SU-DHL-6 (cell line): ENCODE measurements at regions not wholly inside any gene's neighbourhood (a gene's known extent, or its start where the extent isn't known, plus 50 kb on each side); places are given as distances from the start of the nearest gene placed in this dataset.
"Not testable (repeated sequence)": the region's sequence is repeated elsewhere in the genome, so short reads cannot be mapped to it uniquely, and the experiment has no call there.

Experiments used
- H2AFZ ChIP-seq: fragments of 200-600 bp; sonication (generic); 2 replicates; pipeline ENCODE4 v1.6.1; 2014; ENCODE audit warnings: low read depth, mild to moderate bottlenecking, moderate library complexity, mixed read lengths, antibody characterized with exemption, low read length; ENCODE audit not compliant: severe bottlenecking
- H3F3A ChIP-seq: fragments of 200-600 bp; shearing (Covaris generic); 2 replicates; pipeline ENCODE4 v1.6.0; 2016; ENCODE audit warnings: antibody characterized with exemption, mild to moderate bottlenecking; ENCODE audit not compliant: insufficient read depth
- H3K27ac ChIP-seq: fragments of 200-600 bp; sonication (generic); 2 replicates; pipeline ENCODE4 v1.5.1; 2016; ENCODE audit warnings: low read depth, mild to moderate bottlenecking, low read length, moderate library complexity, mixed read lengths
- H3K27me3 ChIP-seq: fragments of 200-600 bp; sonication (generic), shearing (Covaris generic); 2 replicates; pipeline ENCODE4 v1.6.0; 2014; ENCODE audit warnings: mild to moderate bottlenecking, low read length
- H3K36me3 ChIP-seq: fragments of 200-600 bp; sonication (generic); 2 replicates; pipeline ENCODE4 v1.6.1; 2014; ENCODE audit warnings: mild to moderate bottlenecking, low read length, mixed read lengths
- H3K4me2 ChIP-seq: fragments of 300-600, 200-600 bp; shearing (Covaris generic), sonication (generic); 2 replicates; pipeline ENCODE4 v1.6.0; 2014; ENCODE audit warnings: low read length, low read depth, mild to moderate bottlenecking; ENCODE audit not compliant: poor library complexity, severe bottlenecking
- H3K4me3 ChIP-seq: fragments of 200-600 bp; sonication (generic); 2 replicates; pipeline ENCODE4 v1.5.1; 2014; ENCODE audit warnings: antibody characterized with exemption, low read length, mild to moderate bottlenecking, mixed read lengths; ENCODE audit not compliant: insufficient read depth, poor library complexity, severe bottlenecking
- H3K79me2 ChIP-seq: fragments of 200-600 bp; sonication (generic); 2 replicates; pipeline ENCODE4 v1.6.1; 2014; ENCODE audit warnings: mild to moderate bottlenecking, low read length, moderate library complexity; ENCODE audit not compliant: insufficient read depth
- H3K9ac ChIP-seq: fragments of 200-600 bp; sonication (generic); 2 replicates; pipeline ENCODE4 v1.7.0; 2014; ENCODE audit warnings: mild to moderate bottlenecking, low read length
- H3K9me2 ChIP-seq: fragments of 200-600 bp; sonication (generic); replicated peaks from 2 replicates; pipeline ENCODE4 v1.6.1; 2014; ENCODE audit warnings: low read length; ENCODE audit not compliant: insufficient read depth
- H3K9me3 ChIP-seq: fragments of 200-600 bp; sonication (generic); 2 replicates; pipeline ENCODE4 v1.6.1; 2014; ENCODE audit warnings: low read length, mixed read lengths; ENCODE audit not compliant: insufficient read depth
- H4K20me1 ChIP-seq: fragments of 200-600 bp; sonication (generic); 2 replicates; pipeline ENCODE4 v1.6.1; 2014; ENCODE audit warnings: low read depth, mild to moderate bottlenecking, antibody characterized with exemption, low read length, moderate library complexity, mixed read lengths
- EZH2phosphoT487 ChIP-seq: fragments of 200-600 bp; sonication (generic), shearing (Covaris generic); conservative IDR thresholded peaks from 2 replicates; pipeline ENCODE4 v1.6.1; 2018; ENCODE audit warnings: mild to moderate bottlenecking, antibody characterized with exemption, low read length, moderate library complexity, mixed read lengths
- TF ChIP-seq, protein P1 (sequence below): fragments of 200-600 bp; sonication (generic); IDR thresholded peaks from one replicate; pipeline ENCODE4 v1.5.1; 2017; ENCODE audit warnings: antibody characterized with exemption, mild to moderate bottlenecking, low read length, moderate library complexity; ENCODE audit not compliant: insufficient read depth, poor library complexity, severe bottlenecking

GRCh38 chr20:30505566-30505965 is 751.9 kb upstream of the DEFB115 start:
- Histone ChIP-seq H3K79me2 (no peaks in the 10 kb centered on the region), H2AFZ (no peak overlapping the region), H4K20me1 (no peaks in the 10 kb centered on the region), H3F3A (no peaks in the 10 kb centered on the region), H3K4me2 (no peak overlapping the region), H3K9me2 (no peaks in the 10 kb centered on the region), H3K4me3 (no peak overlapping the region), H3K27ac (no peak overlapping the region), H3K27me3 (no peaks in the 10 kb centered on the region), H3K36me3 (no peaks in the 10 kb centered on the region), H3K9me3 (no peaks in the 10 kb centered on the region), H3K9ac (no peak overlapping the region)
- TF ChIP-seq EZH2phosphoT487: no peak

DNA sequence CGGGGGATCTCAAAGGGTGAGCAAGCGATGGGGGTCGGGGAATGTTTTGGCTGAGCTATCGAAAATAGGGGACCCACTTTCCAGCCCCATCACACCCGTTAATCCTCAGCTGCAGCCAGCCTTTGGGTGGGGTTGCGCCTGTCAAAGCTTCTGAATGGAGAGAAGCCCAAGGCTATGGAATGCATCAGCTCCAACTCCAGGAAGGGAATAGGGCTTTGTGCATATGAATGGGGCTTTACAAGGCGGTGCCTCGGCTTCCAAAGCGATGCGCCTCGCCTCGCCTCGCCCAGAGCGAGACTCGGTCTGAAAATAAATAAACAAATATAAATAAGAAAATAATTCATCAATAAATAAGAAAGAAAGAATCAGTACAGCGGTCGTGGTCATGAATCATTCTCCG is 751.4 kb upstream of the DEFB115 start:
- Histone ChIP-seq H3K36me3 (no peaks in the 10 kb centered on the region), H3K9me2 (no peaks in the 10 kb centered on the region), H3K9ac (no peak overlapping the region), H3K27me3 (no peaks in the 10 kb centered on the region), H3K4me2 (no peak overlapping the region), H3K4me3 (no peak overlapping the region), H3K9me3 (no peaks in the 10 kb centered on the region), H3K79me2 (no peaks in the 10 kb centered on the region), H3K27ac (no peak overlapping the region), H2AFZ (no peak overlapping the region), H4K20me1 (no peaks in the 10 kb centered on the region), H3F3A (no peaks in the 10 kb centered on the region)
- no peak for TF ChIP-seq EZH2phosphoT487
- TF ChIP-seq, protein P1, sequence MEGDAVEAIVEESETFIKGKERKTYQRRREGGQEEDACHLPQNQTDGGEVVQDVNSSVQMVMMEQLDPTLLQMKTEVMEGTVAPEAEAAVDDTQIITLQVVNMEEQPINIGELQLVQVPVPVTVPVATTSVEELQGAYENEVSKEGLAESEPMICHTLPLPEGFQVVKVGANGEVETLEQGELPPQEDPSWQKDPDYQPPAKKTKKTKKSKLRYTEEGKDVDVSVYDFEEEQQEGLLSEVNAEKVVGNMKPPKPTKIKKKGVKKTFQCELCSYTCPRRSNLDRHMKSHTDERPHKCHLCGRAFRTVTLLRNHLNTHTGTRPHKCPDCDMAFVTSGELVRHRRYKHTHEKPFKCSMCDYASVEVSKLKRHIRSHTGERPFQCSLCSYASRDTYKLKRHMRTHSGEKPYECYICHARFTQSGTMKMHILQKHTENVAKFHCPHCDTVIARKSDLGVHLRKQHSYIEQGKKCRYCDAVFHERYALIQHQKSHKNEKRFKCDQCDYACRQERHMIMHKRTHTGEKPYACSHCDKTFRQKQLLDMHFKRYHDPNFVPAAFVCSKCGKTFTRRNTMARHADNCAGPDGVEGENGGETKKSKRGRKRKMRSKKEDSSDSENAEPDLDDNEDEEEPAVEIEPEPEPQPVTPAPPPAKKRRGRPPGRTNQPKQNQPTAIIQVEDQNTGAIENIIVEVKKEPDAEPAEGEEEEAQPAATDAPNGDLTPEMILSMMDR: no peak

- not testable (repeated sequence) for H3K4me3 ChIP-seq, H3K9ac ChIP-seq, H3K9me2 ChIP-seq, H4K20me1 ChIP-seq, H3F3A ChIP-seq, H3K27me3 ChIP-seq, H2AFZ ChIP-seq, H3K36me3 ChIP-seq, H3K27ac ChIP-seq, H3K9me3 ChIP-seq, H3K4me2 ChIP-seq, H3K79me2 ChIP-seq
Observed at GRCh38 chr20:30508382-30508781, 749.1 kb upstream of the DEFB115 start.

GRCh38 chr20:30511322-30512030 is 746.0 kb upstream of the DEFB115 start:
- Histone ChIP-seq H3K27me3 (no peaks in the 10 kb centered on the region), H3K79me2 (no peaks in the 10 kb centered on the region), H3K27ac (no peak overlapping the region), H3F3A (no peaks in the 10 kb centered on the region), H3K4me3 (no peak overlapping the region), H3K9me3 (no peaks in the 10 kb centered on the region), H2AFZ (no peak overlapping the region), H3K9me2 (no peaks in the 10 kb centered on the region), H4K20me1 (no peaks in the 10 kb centered on the region), H3K9ac (no peak overlapping the region), H3K36me3 (no peaks in the 10 kb centered on the region), H3K4me2 (no peak overlapping the region)
- TF ChIP-seq, protein P1: no peak
- no peak for TF ChIP-seq EZH2phosphoT487
